ENCODE measurements at regions not wholly inside any gene's neighbourhood (a gene's known extent, or its start where the extent isn't known, plus 50 kb on each side); places are given as distances from the start of the nearest gene placed in this dataset.

DNA sequence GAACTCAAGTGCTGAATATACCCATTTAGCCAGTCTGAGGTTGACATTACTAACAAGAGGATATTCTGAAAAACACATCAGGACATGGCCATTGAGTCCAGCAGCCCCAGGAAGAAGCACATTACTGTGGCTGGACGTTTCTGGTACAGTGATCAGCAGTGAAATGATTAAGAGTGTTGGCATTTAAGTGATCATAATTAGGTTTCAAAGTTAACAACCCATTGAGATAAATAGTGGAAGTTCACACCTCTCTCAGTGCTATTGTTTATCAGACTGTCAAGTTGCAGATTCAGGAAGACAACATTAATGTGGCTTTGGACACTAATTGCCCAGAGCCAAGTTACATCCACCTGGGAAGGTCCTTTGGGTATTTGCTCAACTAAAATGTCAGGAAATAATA is 139.5 kb upstream of the GAREM1 start:
- TF ChIP-seq TOX (CRISPR knock-in tag; IDR thresholded peaks at IDR 0.05; ENCODE audit: borderline replicate concordance), result no peak
- TF ChIP-seq ARNTL (CRISPR knock-in tag; IDR thresholded peaks at IDR 0.05; ENCODE audit: borderline replicate concordance, low read depth), result no peak
- TF ChIP-seq TSHZ2 (CRISPR knock-in tag; IDR thresholded peaks at IDR 0.05), result no peak
- no peak for TF ChIP-seq POU6F1 (CRISPR knock-in tag; IDR thresholded peaks at IDR 0.05; ENCODE audit: borderline replicate concordance, low read depth)
- TF ChIP-seq GLIS3 (CRISPR knock-in tag; IDR thresholded peaks at IDR 0.05), result no peak
- TF ChIP-seq ZC3H10 (CRISPR knock-in tag; IDR thresholded peaks at IDR 0.05), result no peak
- no peak for TF ChIP-seq OSR1 (CRISPR knock-in tag; IDR thresholded peaks at IDR 0.05)
- no peak for TF ChIP-seq ISL1 (CRISPR knock-in tag; IDR thresholded peaks at IDR 0.05)
- TF ChIP-seq CSRNP3 (CRISPR knock-in tag; IDR thresholded peaks at IDR 0.05), result no peak
- TF ChIP-seq RARB (CRISPR knock-in tag; IDR thresholded peaks at IDR 0.05), result no peak
- TF ChIP-seq ZNF8 (CRISPR knock-in tag; IDR thresholded peaks at IDR 0.05), result no peak
- TF ChIP-seq CSDC2 (CRISPR knock-in tag; IDR thresholded peaks at IDR 0.05), result no peak
- TF ChIP-seq ZNF70 (CRISPR knock-in tag; IDR thresholded peaks at IDR 0.05), result no peak
- TF ChIP-seq CREB5 (CRISPR knock-in tag; IDR thresholded peaks at IDR 0.05; ENCODE audit: low read depth), result no peak
- no peak for TF ChIP-seq TCF4 (CRISPR knock-in tag; IDR thresholded peaks at IDR 0.05; ENCODE audit: borderline replicate concordance)
- no peak for TF ChIP-seq PPARA (CRISPR knock-in tag; IDR thresholded peaks at IDR 0.05; ENCODE audit: borderline replicate concordance)
- TF ChIP-seq ZNF565 (CRISPR knock-in tag; conservative IDR thresholded peaks at IDR 0.05; ENCODE audit: low read depth), result no peak
- ATAC-seq, result no peak

- no peak for TF ChIP-seq GLIS3 (CRISPR knock-in tag; IDR thresholded peaks at IDR 0.05)
- TF ChIP-seq ZC3H10 (CRISPR knock-in tag; IDR thresholded peaks at IDR 0.05), result no peak
- TF ChIP-seq TOX (CRISPR knock-in tag; IDR thresholded peaks at IDR 0.05; ENCODE audit: borderline replicate concordance), result no peak
- no peak for TF ChIP-seq ARNTL (CRISPR knock-in tag; IDR thresholded peaks at IDR 0.05; ENCODE audit: borderline replicate concordance, low read depth)
- no peak for TF ChIP-seq SNAI2 (CRISPR knock-in tag; IDR thresholded peaks at IDR 0.05)
- TF ChIP-seq OSR1 (CRISPR knock-in tag; IDR thresholded peaks at IDR 0.05), result no peak
- TF ChIP-seq PPARA (CRISPR knock-in tag; IDR thresholded peaks at IDR 0.05; ENCODE audit: borderline replicate concordance), result no peak
- no peak for TF ChIP-seq TCF4 (CRISPR knock-in tag; IDR thresholded peaks at IDR 0.05; ENCODE audit: borderline replicate concordance)
- no peak for TF ChIP-seq ZNF70 (CRISPR knock-in tag; IDR thresholded peaks at IDR 0.05)
- TF ChIP-seq, protein P1, sequence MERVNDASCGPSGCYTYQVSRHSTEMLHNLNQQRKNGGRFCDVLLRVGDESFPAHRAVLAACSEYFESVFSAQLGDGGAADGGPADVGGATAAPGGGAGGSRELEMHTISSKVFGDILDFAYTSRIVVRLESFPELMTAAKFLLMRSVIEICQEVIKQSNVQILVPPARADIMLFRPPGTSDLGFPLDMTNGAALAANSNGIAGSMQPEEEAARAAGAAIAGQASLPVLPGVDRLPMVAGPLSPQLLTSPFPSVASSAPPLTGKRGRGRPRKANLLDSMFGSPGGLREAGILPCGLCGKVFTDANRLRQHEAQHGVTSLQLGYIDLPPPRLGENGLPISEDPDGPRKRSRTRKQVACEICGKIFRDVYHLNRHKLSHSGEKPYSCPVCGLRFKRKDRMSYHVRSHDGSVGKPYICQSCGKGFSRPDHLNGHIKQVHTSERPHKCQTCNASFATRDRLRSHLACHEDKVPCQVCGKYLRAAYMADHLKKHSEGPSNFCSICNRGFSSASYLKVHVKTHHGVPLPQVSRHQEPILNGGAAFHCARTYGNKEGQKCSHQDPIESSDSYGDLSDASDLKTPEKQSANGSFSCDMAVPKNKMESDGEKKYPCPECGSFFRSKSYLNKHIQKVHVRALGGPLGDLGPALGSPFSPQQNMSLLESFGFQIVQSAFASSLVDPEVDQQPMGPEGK (CRISPR knock-in tag; IDR thresholded peaks at IDR 0.05; ENCODE audit: borderline replicate concordance), result no peak
- TF ChIP-seq ZFP30 (CRISPR knock-in tag; IDR thresholded peaks at IDR 0.05), result no peak
- TF ChIP-seq TSHZ2 (CRISPR knock-in tag; IDR thresholded peaks at IDR 0.05), result no peak
- ATAC-seq, result no peak
Observed at GRCh38 chr18:32607816-32608215, 137.1 kb upstream of the GAREM1 start.

All from SK-N-SH treated with all-trans-retinoic acid at 6 μM for 48 hours (cell line).